ENCODE measurements at regions not wholly inside any gene's neighbourhood (a gene's known extent, or its start where the extent isn't known, plus 50 kb on each side); places are given as distances from the start of the nearest gene placed in this dataset.

DNA sequence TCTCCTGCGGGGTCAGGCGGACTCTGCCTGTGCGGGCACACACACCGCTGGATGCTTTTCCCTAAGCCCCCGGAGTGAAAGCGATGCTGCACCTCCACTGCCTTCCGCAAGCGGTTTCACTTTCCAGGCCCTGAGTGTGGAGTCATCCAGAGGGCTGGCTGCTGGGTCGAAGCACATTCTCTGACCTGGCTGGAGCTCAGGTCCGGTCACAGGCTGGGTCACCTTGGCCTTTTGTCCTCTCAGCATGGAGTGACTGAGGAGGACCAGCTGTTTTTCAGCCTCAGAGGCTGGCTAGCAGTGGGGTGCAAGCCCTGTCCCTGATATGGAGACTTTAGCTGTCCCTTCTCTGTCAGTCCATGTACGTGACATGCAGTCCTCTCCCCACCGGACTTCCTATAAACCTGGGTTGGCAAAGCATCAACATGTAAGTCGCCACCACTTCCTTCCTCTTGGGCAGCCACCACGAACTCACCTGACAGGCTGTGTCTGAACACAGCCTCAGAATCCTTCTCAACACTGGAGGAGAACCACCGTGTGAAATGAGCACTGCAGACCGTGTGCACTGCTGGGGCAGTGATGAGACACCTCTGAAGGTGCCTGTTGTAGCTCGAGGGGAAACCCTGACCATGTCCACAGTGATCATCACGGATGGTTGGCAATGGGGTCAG lies 51.3 kb downstream of the GADD45G start:
- DNase-seq: no peak

GRCh38 chr9:89657295-89657694 lies 52.5 kb downstream of the GADD45G start:
- no peak for DNase-seq

- no peak for DNase-seq
These were observed 53.0 kb downstream of the GADD45G start for GRCh38 chr9:89657765-89658164.

GRCh38 chr9:89658401-89658800 lies 53.6 kb downstream of the GADD45G start:
- DNase-seq: no peak

- no peak for DNase-seq
These were observed 54.1 kb downstream of the GADD45G start for GRCh38 chr9:89658931-89659330.

DNA sequence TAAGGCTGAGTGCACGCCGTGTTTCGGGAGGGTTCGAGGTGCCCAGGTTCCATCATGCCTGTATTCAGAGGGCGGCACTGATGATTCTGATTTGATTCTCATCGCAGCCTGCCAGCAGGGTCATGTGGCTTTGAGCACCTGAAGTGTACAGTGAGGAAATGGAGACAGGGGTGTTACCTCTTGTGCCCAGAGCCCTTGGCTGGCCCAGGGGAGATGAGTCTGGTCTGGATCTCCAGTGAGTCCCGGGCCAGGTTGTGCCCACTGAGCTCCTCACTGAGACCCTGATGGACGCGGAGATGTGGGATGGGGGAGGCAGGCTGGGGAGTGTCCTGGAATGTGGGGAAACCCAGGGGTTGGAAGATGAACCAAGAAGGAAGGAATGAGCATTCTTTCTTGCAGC lies 54.7 kb downstream of the GADD45G start:
- DNase-seq: no peak

DNA sequence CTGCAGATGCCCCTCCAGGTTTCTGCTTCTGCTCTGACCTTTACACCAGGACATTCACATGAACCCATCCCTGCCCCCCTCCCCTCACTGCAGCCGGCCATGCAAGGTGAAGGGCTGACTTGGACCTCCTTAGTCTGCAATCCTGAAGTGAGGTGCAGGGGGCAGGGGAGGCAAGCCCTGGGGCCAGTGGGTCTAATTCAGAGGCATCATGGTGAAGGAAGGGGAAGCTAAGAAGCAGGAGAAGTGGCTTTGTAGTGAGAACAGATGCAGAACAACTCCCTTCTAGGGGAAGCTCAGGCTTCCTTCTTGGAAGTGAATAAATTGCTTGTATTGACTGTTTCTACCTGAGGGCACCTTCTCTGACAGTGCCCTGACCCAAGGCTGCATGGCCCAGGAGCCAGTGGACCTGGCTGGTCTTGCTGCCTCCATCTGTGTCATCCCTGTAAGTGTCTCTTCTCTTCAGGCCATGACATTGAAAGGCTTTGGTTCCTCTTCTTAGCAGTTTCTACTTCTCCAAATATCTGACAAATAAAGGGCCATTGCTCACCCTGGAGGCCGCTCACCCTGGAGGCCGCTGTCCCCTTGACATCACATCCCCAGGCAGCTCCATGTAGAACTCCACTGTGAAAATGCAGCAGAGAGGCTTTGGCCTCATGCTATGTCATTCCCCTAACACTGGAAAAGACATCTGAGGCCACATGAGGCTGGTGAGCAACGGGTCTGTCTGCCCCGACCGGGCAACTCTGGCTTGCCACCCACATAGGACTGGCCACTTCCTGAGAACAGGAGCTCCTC lies 55.3 kb downstream of the GADD45G start:
- no peak for DNase-seq

DNA sequence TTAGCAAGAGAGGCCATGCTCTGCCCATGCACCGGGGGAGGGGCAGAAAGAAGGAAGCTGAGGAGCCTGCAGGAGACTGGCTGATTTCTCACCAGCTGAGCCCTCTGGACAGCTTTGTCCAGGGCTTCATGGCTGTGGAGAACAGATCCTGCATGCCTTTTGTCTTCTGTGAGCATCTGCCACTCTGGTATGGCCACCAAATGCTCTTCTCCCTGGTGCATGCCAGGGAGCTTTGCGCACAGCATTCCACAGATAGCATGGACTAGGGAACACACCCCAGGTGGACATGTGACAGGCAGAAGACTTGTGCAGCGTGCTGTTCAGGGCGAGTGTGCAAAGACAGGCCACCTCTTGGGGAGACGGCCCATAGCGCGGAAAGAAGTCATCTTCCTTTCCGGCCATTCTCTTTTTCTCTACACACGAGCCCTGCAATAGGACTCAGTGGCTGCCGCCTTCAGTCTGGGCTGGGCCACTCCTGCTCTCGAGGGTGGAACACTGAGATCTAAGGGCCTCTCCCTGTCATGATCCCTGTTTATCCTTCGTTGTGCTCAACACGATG lies 56.7 kb downstream of the GADD45G start:
- no peak for DNase-seq

- DNase-seq: peak; percentile 95
These were observed 57.3 kb downstream of the GADD45G start for GRCh38 chr9:89661956-89662717.

DNA sequence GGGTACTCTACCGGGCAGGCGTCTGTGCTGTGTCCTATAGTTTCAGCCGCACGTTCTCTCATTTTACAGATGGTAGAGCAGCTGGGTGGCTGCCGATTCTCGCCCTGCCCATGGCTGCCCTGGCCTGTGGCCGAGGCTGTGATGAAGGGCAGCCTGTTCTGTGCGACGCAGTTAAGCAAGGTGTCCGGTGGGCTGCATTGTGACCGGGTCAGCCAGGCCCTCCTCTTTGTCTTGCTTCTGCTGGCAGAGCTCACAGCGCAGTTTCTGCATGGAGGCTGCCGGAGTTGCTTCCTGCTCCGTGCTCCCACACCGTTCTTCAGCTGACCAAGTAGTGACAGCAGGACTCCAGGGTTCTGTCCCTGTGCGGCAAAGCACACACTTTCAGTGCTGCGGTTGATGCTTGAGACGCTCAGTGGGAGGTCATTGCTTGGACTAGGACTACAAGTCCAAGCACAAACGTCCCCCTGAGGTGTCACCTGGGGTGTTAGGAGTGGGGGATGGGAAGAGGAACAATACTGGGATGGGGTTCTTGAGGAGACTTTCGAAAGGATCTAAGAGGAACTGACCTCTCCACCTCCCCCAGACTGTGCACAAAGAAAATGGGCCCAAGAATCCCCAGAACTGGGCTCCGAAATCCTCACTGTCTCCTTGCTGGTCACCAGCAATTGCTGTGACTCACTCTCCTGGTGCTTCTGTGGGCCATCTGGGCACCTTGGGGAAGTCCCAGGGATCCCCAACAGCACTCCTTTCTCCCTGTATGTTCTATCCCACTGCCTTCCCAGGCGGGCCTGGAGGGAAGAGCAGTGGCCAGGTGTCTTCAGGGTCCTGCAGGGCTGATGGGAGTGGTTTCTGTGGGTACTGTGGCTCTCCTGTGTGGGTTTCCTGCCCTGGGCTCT lies 58.2 kb downstream of the GADD45G start:
- no peak for DNase-seq

- no peak for DNase-seq
These were observed 58.8 kb downstream of the GADD45G start for GRCh38 chr9:89663614-89663970.

DNA sequence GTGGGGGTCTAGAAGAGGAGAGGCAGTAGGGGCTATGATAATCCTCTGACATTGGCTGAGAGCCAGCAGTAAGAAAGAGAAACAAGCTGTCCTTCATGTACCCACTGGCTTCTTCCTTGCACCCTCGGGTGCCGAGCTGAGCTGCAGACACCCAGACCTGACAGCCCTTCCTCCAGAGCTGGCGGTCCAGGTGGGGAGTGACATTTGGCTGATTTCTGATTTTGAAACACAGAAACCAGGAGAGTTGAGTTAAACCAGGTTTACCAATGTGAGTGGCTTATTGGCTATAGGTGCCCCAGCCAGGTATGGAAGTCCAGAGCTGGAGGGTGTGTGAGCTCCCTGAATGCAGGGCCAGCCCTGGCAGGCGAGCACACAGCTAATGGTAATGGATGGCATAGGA lies 59.2 kb downstream of the GADD45G start:
- DNase-seq: no peak

DNA sequence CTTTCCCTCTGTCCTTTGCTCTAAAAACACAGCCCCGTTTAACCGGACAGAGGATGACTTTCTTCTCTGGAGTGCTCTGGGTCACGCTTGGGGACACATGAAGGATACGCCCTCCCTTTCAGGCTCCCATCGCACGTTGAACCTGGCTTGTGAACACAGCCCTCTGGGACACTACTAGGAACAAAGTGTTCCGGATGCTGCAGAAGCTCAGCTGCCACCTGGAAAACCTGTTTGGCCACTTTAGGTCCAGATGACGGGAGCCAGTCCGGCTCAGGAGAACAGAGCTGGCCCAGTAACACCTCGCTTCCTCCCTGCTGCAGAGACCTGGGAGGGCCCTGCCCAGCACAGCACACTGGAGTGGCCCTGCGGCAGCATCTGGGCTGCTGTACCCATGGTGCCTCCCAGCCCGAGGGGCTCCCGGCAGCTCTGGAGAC lies 60.1 kb downstream of the GADD45G start:
- DNase-seq: no peak

GRCh38 chr9:89666364-89666763 lies 61.6 kb downstream of the GADD45G start:
- no peak for DNase-seq

- no peak for DNase-seq
These were observed 62.1 kb downstream of the GADD45G start for GRCh38 chr9:89666950-89667349.

DNA sequence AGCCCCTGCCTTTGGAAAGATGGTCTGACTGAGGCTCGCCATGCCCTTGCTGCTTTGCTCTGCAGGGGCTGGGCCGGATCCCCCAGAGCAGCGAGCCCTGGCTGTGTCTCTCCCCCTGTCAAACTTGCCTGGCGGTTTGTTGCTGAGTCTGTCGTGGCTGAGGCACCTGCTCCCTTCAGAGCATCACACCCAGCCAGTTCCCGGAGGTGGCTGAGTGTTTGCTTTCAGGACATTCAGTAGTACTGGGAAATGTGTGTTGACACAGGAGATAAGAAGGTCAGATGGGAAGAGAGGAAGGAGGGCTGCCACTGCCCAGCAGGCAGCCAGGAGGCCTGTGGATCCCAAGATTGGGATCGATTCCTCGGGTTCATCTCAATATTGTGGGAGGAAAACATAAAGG lies 62.9 kb downstream of the GADD45G start:
- DNase-seq: peak; percentile 42

GRCh38 chr9:89668216-89668865 lies 63.5 kb downstream of the GADD45G start:
- DNase-seq: no peak

DNA sequence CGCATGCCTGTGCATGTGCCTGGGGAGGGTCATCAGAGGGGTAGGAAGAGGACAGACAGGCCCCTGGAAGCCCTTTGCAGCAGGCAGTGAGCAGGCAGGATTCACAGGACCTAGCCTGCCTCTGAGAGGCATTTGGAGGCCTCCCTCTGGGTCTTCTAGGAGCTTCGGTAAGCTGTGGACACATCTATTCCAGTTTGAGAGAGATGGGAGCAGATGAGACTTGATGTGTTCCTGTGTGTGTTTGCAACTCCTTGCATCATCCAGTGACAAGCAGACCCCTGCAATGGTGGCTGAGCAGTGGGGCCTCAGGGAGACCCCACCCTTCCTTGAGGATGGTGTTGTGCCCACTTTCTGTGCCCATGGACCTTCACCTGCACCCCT lies 64.0 kb downstream of the GADD45G start:
- no peak for DNase-seq

DNA sequence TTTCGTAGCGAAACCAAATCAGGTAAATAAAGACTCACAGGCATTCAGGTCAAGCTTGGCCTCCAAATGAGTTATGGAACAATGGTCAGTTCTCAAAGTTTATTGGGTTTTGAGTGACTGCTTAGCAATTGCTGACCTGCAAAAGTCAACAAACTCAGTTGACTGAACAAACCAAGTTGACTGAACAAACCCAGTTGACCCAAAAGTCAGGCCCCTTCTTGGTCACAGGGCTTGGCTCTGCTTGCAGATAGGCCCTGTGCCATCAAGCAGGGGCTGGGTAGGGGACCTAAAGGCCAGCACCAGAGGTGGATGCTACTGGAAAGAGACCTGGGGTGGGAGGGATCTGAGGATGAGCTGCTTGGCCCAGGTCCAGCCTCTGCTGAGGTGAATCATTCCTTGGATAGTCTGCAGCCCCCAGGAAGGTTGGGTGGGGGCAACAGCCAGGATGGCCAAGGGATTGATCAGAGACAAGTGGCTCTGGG lies 64.6 kb downstream of the GADD45G start:
- no peak for DNase-seq

GRCh38 chr9:89670114-89670513 lies 65.3 kb downstream of the GADD45G start:
- no peak for DNase-seq

DNA sequence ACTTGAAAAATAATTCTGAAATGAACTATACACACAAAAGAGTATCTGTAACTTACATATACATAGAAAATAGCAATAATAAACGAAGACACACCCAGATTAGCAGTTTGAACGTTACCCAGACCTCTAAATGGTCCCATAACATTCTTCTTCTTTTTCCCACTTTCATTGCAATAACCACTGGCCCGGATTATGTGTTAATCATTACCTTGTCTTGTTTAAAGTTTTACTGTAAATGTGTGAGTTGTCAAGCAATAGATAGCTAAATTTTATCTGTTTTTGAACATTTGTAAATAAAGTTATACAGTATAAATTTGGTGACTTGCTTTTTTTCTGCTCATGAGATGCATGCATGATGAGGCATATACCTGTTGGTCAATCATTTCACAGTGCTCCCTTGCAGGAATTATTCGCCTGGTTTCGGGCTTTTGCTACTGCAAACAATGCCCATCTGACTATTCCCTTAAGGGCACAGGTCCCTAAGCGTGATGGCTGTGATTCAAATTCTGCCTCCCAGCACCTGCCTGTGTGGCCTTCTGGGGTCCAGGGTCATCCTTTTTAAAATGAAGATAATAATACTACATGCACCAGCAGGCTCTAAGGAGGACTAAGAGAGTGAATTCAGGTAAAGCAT lies 66.1 kb downstream of the GADD45G start:
- DNase-seq: no peak
